H1 (cell line): ENCODE measurements at regions not wholly inside any gene's neighbourhood (a gene's known extent, or its start where the extent isn't known, plus 50 kb on each side); places are given as distances from the start of the nearest gene placed in this dataset.
"Not testable (repeated sequence)": the region's sequence is repeated elsewhere in the genome, so short reads cannot be mapped to it uniquely, and the experiment has no call there.

Experiments used
- CTCF ChIA-PET: fragments of 300-600 bp; sonication (Branson Sonifier 250); formaldehyde crosslinking; loops from one replicate; lab custom pipeline; 2021; ENCODE audit not compliant: partially characterized antibody; lab: Charles Lee
- POLR2A ChIA-PET: fragments of 300-600 bp; sonication (Branson Sonifier 250); formaldehyde crosslinking; loops from one replicate; lab custom pipeline; 2021; ENCODE audit warnings: inconsistent platforms; ENCODE audit not compliant: partially characterized antibody; lab: Charles Lee
- DNase-seq, 2 experiments: peaks; one replicate each; pipeline versions ENCODE4 v3.0.0 to v3.0.0-alpha.2; 2010 to 2022; ENCODE audit warnings: low spot score in 2 of 2, low read depth in 1 of 2, mixed read lengths in 1 of 2
- FAIRE-seq: peaks from 2 replicates; lab custom pipeline; 2011; peaks lifted over from hg19 to GRCh38; lab: Jason Lieb, UNC
- H2AFZ ChIP-seq: 2 replicates; pipeline ENCODE4 v1.8.1; 2012; ENCODE audit warnings: low read length, inconsistent platforms
- H2AK5ac ChIP-seq: 2 replicates; pipeline ENCODE4 v1.6.1; 2013; ENCODE audit warnings: low read depth, low read length
- H2BK120ac ChIP-seq: replicated peaks from 2 replicates; pipeline ENCODE3; 2013; ENCODE audit warnings: low read depth, low read length, inconsistent platforms
- H2BK12ac ChIP-seq: 2 replicates; pipeline ENCODE4 v1.6.1; 2013; ENCODE audit warnings: low read depth, low read length
- H2BK15ac ChIP-seq: 2 replicates; pipeline ENCODE4 v1.6.1; 2013; ENCODE audit warnings: low read length
- H2BK20ac ChIP-seq: 2 replicates; pipeline ENCODE4 v1.6.1; 2013; ENCODE audit warnings: low read length
- H2BK5ac ChIP-seq: 2 replicates; pipeline ENCODE4 v1.6.1; 2013; ENCODE audit warnings: low read depth, low read length
- H3K14ac ChIP-seq: 2 replicates; pipeline ENCODE4 v1.6.1; 2013; ENCODE audit warnings: inconsistent platforms; ENCODE audit not compliant: insufficient read length
- H3K18ac ChIP-seq: 2 replicates; pipeline ENCODE4 v1.6.1; 2013; ENCODE audit warnings: low read length; ENCODE audit errors: extremely low read depth
- H3K23ac ChIP-seq: 2 replicates; pipeline ENCODE4 v1.6.1; 2013; ENCODE audit warnings: inconsistent platforms; ENCODE audit not compliant: insufficient read length
- H3K23me2 ChIP-seq: 2 replicates; pipeline ENCODE4 v1.6.1; 2013; ENCODE audit warnings: low read depth, low read length
- H3K27ac ChIP-seq: 2 replicates; pipeline ENCODE4 v1.6.1; 2011; ENCODE audit warnings: low read depth, low read length, inconsistent platforms
- H3K27me3 ChIP-seq, 4 experiments: replicated peaks in 1 of 4; 1 replicate in 1 of 4; 2 replicates in 3 of 4; pipeline versions ENCODE4 v1.6.1 to v1.8.1; 2011 to 2013; ENCODE audit warnings: low read length in 3 of 4, mild to moderate bottlenecking in 3 of 4, inconsistent platforms in 2 of 4, mixed read lengths in 2 of 4, moderate library complexity in 1 of 4; ENCODE audit not compliant: control insufficient read depth in 3 of 4, insufficient read depth in 3 of 4; ENCODE audit errors: extremely low read depth in 1 of 4
- H3K36me3 ChIP-seq, 4 experiments: 2 replicates each; pipeline versions ENCODE4 v1.6.1 to v1.8.1; 2011 to 2013; ENCODE audit warnings: mild to moderate bottlenecking in 4 of 4, low read length in 3 of 4, moderate library complexity in 2 of 4, control low read depth in 1 of 4, inconsistent platforms in 1 of 4; ENCODE audit not compliant: insufficient read depth in 4 of 4, control insufficient read depth in 2 of 4
- H3K4ac ChIP-seq: replicated peaks from 2 replicates; pipeline ENCODE3; 2013; ENCODE audit warnings: low read length, low read depth, mixed read lengths, inconsistent platforms; ENCODE audit not compliant: insufficient read length
- H3K4me1 ChIP-seq, 4 experiments: replicated peaks in 1 of 4; 1 replicate in 1 of 4; 2 replicates in 3 of 4; pipeline versions ENCODE4 v1.6.1 to v1.8.1; 2011 to 2013; ENCODE audit warnings: low read length in 3 of 4, inconsistent platforms in 2 of 4, mixed read lengths in 1 of 4; ENCODE audit not compliant: insufficient read depth in 4 of 4, control insufficient read depth in 3 of 4
- H3K4me2 ChIP-seq, 2 experiments: 2 replicates each; pipeline versions ENCODE4 v1.6.1 to v1.8.1; 2011 to 2013; ENCODE audit warnings: low read depth in 2 of 2, low read length in 2 of 2, control low read depth in 1 of 2, inconsistent platforms in 1 of 2, mild to moderate bottlenecking in 1 of 2; ENCODE audit not compliant: insufficient read depth in 1 of 2
- H3K4me3 ChIP-seq, 4 experiments: fragments of 200-600, 300-600 bp in 1 of 4; sonication (generic), shearing (Covaris generic), sonication (Bioruptor Twin) in 1 of 4; 2 replicates each; pipeline versions ENCODE4 v1.5.1 to v1.8.1; 2011 to 2016; ENCODE audit warnings: low read length in 4 of 4, low read depth in 3 of 4, control low read depth in 2 of 4, inconsistent platforms in 2 of 4, mild to moderate bottlenecking in 2 of 4, mixed read lengths in 1 of 4, moderate library complexity in 1 of 4; ENCODE audit not compliant: insufficient read depth in 2 of 4; ENCODE audit errors: extremely low read depth in 1 of 4
- H3K56ac ChIP-seq: replicated peaks from 2 replicates; pipeline ENCODE3; 2013; ENCODE audit warnings: low read depth, mild to moderate bottlenecking, mixed read lengths, low read length, inconsistent platforms; ENCODE audit not compliant: insufficient read length
- H3K79me1 ChIP-seq: 2 replicates; pipeline ENCODE4 v1.6.1; 2013; ENCODE audit warnings: low read depth, low read length, control low read depth
- H3K79me2 ChIP-seq, 2 experiments: 2 replicates each; pipeline versions ENCODE4 v1.6.1 to v1.8.1; 2012 to 2013; ENCODE audit warnings: low read length in 2 of 2, mild to moderate bottlenecking in 2 of 2, inconsistent platforms in 1 of 2; ENCODE audit not compliant: insufficient read depth in 2 of 2, control insufficient read depth in 1 of 2
- H3K9ac ChIP-seq, 4 experiments: replicated peaks in 1 of 4; 1 replicate in 1 of 4; 2 replicates in 3 of 4; pipeline versions ENCODE4 v1.6.1 to v1.8.1; 2011 to 2013; ENCODE audit warnings: low read depth in 3 of 4, low read length in 3 of 4, control low read depth in 2 of 4, mild to moderate bottlenecking in 2 of 4, moderate library complexity in 2 of 4, inconsistent platforms in 1 of 4; ENCODE audit errors: extremely low read depth in 1 of 4
- H3K9me3 ChIP-seq, 2 experiments: 2 replicates each; pipeline versions ENCODE4 v1.6.1 to v1.8.1; 2012 to 2013; ENCODE audit warnings: mild to moderate bottlenecking in 2 of 2, moderate library complexity in 2 of 2, control low read depth in 1 of 2, inconsistent platforms in 1 of 2, low read depth in 1 of 2, low read length in 1 of 2, mixed read lengths in 1 of 2; ENCODE audit not compliant: insufficient read depth in 2 of 2
- H4K20me1 ChIP-seq, 2 experiments: replicated peaks in 1 of 2; 2 replicates each; pipeline versions ENCODE3 to v1.8.1; 2011 to 2013; ENCODE audit warnings: inconsistent platforms in 2 of 2, low read length in 2 of 2, mild to moderate bottlenecking in 1 of 2; ENCODE audit not compliant: insufficient read depth in 2 of 2, control insufficient read depth in 1 of 2
- H4K5ac ChIP-seq: 2 replicates; pipeline ENCODE4 v1.6.1; 2013; ENCODE audit warnings: low read length, low read depth, mixed read lengths, inconsistent platforms; ENCODE audit not compliant: insufficient read length
- H4K8ac ChIP-seq: 2 replicates; pipeline ENCODE4 v1.8.0; 2013; ENCODE audit warnings: mild to moderate bottlenecking, moderate library complexity, low read length, inconsistent platforms; ENCODE audit not compliant: insufficient read depth; ENCODE audit errors: extremely low read depth
- H4K91ac ChIP-seq: replicated peaks from 2 replicates; pipeline ENCODE3; 2013; ENCODE audit warnings: low read length, mixed read lengths, inconsistent platforms; ENCODE audit not compliant: insufficient read length
- WGBS, 2 experiments: shearing (Covaris generic) in 1 of 2; methylation state at CpG; one replicate each; pipeline versions ENCODE4 v1.1.6 to v1.1.7; 2013 to 2015; ENCODE audit warnings: low lambda C conversion rate in 2 of 2, mixed read lengths in 2 of 2, inconsistent platforms in 1 of 2, low coverage in 1 of 2, missing lambda C conversion rate in 1 of 2; ENCODE audit not compliant: insufficient replicate concordance in 2 of 2, insufficient coverage in 1 of 2, insufficient read length in 1 of 2; ENCODE audit errors: extremely low coverage in 1 of 2, missing lambda C conversion rate in 1 of 2; 5-methylcytosine and 5-hydroxymethylcytosine counted together

DNA sequence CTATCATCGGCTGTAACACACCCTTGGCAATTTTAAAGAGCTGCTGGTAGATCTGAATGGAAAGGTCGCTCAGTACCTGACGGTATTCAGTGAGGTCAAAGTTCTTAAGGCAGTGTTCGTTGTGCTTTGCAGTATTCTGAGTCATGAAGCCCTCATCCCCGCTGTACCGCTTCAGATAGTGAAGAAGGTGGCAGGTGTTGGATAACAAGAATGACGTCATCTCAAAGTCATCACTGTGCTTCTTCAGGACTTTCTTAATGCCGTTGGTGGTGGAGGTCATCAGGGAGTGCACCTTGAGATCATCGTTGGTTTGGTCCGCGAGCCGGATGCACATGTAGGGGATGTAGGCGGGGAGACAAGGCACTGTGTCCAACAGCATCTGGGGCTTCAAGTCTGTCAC is 1522.8 kb downstream of the FOXD4L5 start:
- H4K20me1 ChIP-seq, H3K23me2 ChIP-seq, POLR2A ChIA-PET: not testable (repeated sequence)

More for the DNA sequence above, 1522.8 kb downstream of the FOXD4L5 start:
- H2AFZ ChIP-seq, H3K23ac ChIP-seq, H2BK15ac ChIP-seq, H4K5ac ChIP-seq, H3K79me2 ChIP-seq, H2BK5ac ChIP-seq, H4K8ac ChIP-seq, H3K36me3 ChIP-seq, H3K4ac ChIP-seq, H3K14ac ChIP-seq, CTCF ChIA-PET, H3K4me3 ChIP-seq, H3K4me1 ChIP-seq, H2AK5ac ChIP-seq, H4K91ac ChIP-seq, H3K9ac ChIP-seq, H3K56ac ChIP-seq, H3K27ac ChIP-seq, H3K18ac ChIP-seq, H3K27me3 ChIP-seq, H3K4me2 ChIP-seq, FAIRE-seq, DNase-seq, H3K79me1 ChIP-seq, H2BK120ac ChIP-seq, H2BK12ac ChIP-seq, H2BK20ac ChIP-seq: not testable (repeated sequence)
- H3K9me3 ChIP-seq: peaks cover 5 to 11% of the 10 kb centered on the region in 2 experiments; a peak in 2 of 4 replicates
- WGBS, 2 experiments: 74% methylated on average over 13 of the region's 13 CpGs; no CpG with 5 or more reads in 1 of the 2 experiments
